HCT116 (cell line): ENCODE measurements at regions not wholly inside any gene's neighbourhood (a gene's known extent, or its start where the extent isn't known, plus 50 kb on each side); places are given as distances from the start of the nearest gene placed in this dataset.

Experiments
- ATAC-seq: fragments of 200-7000 bp; cut with Tn5 transposase; 2 replicates; pipeline ENCODE4 v1.9.1; 2020; ENCODE audit warnings: mild to moderate bottlenecking, moderate library complexity
- BruUV-seq: library from RNA; stranded (reverse); fragments of 400-500 nt; replicated peaks from 2 replicates; lab custom pipeline; 2021; lab: Mats Ljungman, UMichigan
- CTCF ChIA-PET: fragments of 300-600 bp; sonication (Branson Sonifier 250); formaldehyde crosslinking; loops from one replicate; lab custom pipeline; 2021; ENCODE audit warnings: antibody characterized with exemption; lab: Charles Lee
- POLR2A ChIA-PET: fragments of 300-600, 350-600 bp; sonication (Branson Sonifier 250); formaldehyde crosslinking; loops from one replicate; lab custom pipeline; 2021; ENCODE audit warnings: antibody characterized with exemption; lab: Charles Lee
- RAD21 ChIA-PET, 2 experiments: fragments of 300-600 bp; sonication (Branson Sonifier 250); formaldehyde crosslinking; loops; one replicate each; lab custom pipeline; 2023; ENCODE audit warnings: low total read pairs in 2 of 2; ENCODE audit not compliant: uncharacterized antibody in 2 of 2, unreplicated experiment in 2 of 2, low non-redundant PET in 1 of 2; lab: Charles Lee
- DNase-seq: peaks from one replicate; pipeline ENCODE4 v3.0.0-alpha.2; 2010; ENCODE audit warnings: low read depth, low spot score
- H2AFZ ChIP-seq: fragments of 200-600 bp; shearing (Covaris generic), sonication (generic); 2 replicates; pipeline ENCODE4 v1.6.1; 2017; ENCODE audit warnings: low read depth, mixed run types, mixed read lengths, antibody characterized with exemption, low read length; ENCODE audit not compliant: poor library complexity, severe bottlenecking
- H3K27ac ChIP-seq: 2 replicates; pipeline ENCODE4 v1.5.1; 2012; ENCODE audit warnings: low read depth, low read length
- H3K27me3 ChIP-seq: fragments of 200-600 bp; sonication (generic); 2 replicates; pipeline ENCODE4 v1.6.1; 2016; ENCODE audit warnings: mixed run types, low read length, mixed read lengths; ENCODE audit not compliant: insufficient read depth
- H3K36me3 ChIP-seq, 2 experiments: fragments of 200-500 bp in 1 of 2; fragments of 200-600 bp in 1 of 2; sonication (Bioruptor generic) in 1 of 2; sonication (generic) in 1 of 2; 2 replicates each; pipeline versions ENCODE4 v1.5.1 to v1.6.1; 2014 to 2016; ENCODE audit warnings: low read length in 2 of 2, inconsistent platforms in 1 of 2, mixed read lengths in 1 of 2, mixed run types in 1 of 2; ENCODE audit not compliant: insufficient read depth in 2 of 2, control insufficient read depth in 1 of 2
- H3K4me1 ChIP-seq, 2 experiments: fragments of 200-600 bp in 1 of 2; sonication (generic) in 1 of 2; 2 replicates each; pipeline versions ENCODE4 v1.5.1 to v1.6.1; 2012 to 2017; ENCODE audit warnings: low read length in 2 of 2, inconsistent platforms in 1 of 2, mild to moderate bottlenecking in 1 of 2, mixed read lengths in 1 of 2, mixed run types in 1 of 2, moderate library complexity in 1 of 2; ENCODE audit not compliant: insufficient read depth in 2 of 2, control insufficient read depth in 1 of 2
- H3K4me2 ChIP-seq: fragments of 200-600 bp; sonication (generic); 2 replicates; pipeline ENCODE4 v1.6.1; 2017; ENCODE audit warnings: mixed run types, low read length, mixed read lengths
- H3K4me3 ChIP-seq, 2 experiments: fragments of 200-600 bp in 1 of 2; sonication (generic) in 1 of 2; replicated peaks in 1 of 2; 2 replicates each; pipeline ENCODE4 v1.5.1; 2011 to 2016; ENCODE audit warnings: low read length in 2 of 2, control low read depth in 1 of 2, low read depth in 1 of 2, mild to moderate bottlenecking in 1 of 2, mixed read lengths in 1 of 2, mixed run types in 1 of 2
- H3K79me2 ChIP-seq: fragments of 200-600 bp; sonication (generic); 2 replicates; pipeline ENCODE4 v1.6.1; 2017; ENCODE audit warnings: mild to moderate bottlenecking, mixed run types, low read length, moderate library complexity, mixed read lengths; ENCODE audit not compliant: insufficient read depth
- H3K9ac ChIP-seq: fragments of 200-600 bp; sonication (generic); 2 replicates; pipeline ENCODE4 v1.6.1; 2016; ENCODE audit warnings: low read length, mixed read lengths
- H3K9me2 ChIP-seq: fragments of 200-600 bp; sonication (generic), shearing (Covaris generic); 2 replicates; pipeline ENCODE4 v1.6.1; 2017; ENCODE audit warnings: mixed run types, mild to moderate bottlenecking, moderate library complexity; ENCODE audit not compliant: insufficient read depth
- H3K9me3 ChIP-seq, 2 experiments: fragments of 200-500 bp in 1 of 2; fragments of 200-600 bp in 1 of 2; sonication (Bioruptor generic) in 1 of 2; sonication (generic) in 1 of 2; 2 replicates each; pipeline ENCODE4 v1.6.1; 2014 to 2017; ENCODE audit warnings: low read length in 2 of 2, mixed read lengths in 2 of 2, inconsistent platforms in 1 of 2, low read depth in 1 of 2, mild to moderate bottlenecking in 1 of 2, mixed run types in 1 of 2, moderate library complexity in 1 of 2; ENCODE audit not compliant: control insufficient read depth in 1 of 2, insufficient read depth in 1 of 2
- H4K20me1 ChIP-seq: fragments of 200-600 bp; sonication (generic), shearing (Covaris generic); 2 replicates; pipeline ENCODE4 v1.6.1; 2017; ENCODE audit warnings: mixed run types, mild to moderate bottlenecking, moderate library complexity; ENCODE audit not compliant: insufficient read depth
- EZH2 ChIP-seq: fragments of 200-600 bp; sonication (generic); IDR thresholded peaks from 2 replicates; pipeline ENCODE4 v1.6.1; 2017; ENCODE audit warnings: antibody characterized with exemption, mixed run types
- JUND ChIP-seq: IDR thresholded peaks from 2 replicates; pipeline ENCODE4 v1.6.1; 2012
- MAX ChIP-seq: IDR thresholded peaks from 2 replicates; pipeline ENCODE4 v1.6.1; 2012
- RAD21 ChIP-seq: IDR thresholded peaks from 2 replicates; pipeline ENCODE4 v1.6.1; 2012; ENCODE audit warnings: low read depth, mild to moderate bottlenecking
- REST ChIP-seq: IDR thresholded peaks from 2 replicates; pipeline ENCODE4 v1.6.1; 2012; ENCODE audit warnings: low read depth
- SIN3A ChIP-seq: IDR thresholded peaks from 2 replicates; pipeline ENCODE4 v1.6.1; 2012; ENCODE audit warnings: low read depth
- SRF ChIP-seq: IDR thresholded peaks from 2 replicates; pipeline ENCODE4 v1.6.1; 2012; ENCODE audit warnings: low read depth
- TCF7L2 ChIP-seq: IDR thresholded peaks from 2 replicates; pipeline ENCODE4 v1.7.0; 2011; ENCODE audit warnings: borderline replicate concordance, inconsistent platforms; ENCODE audit not compliant: insufficient read depth, insufficient read length; ENCODE audit errors: extremely low read depth
- YY1 ChIP-seq: IDR thresholded peaks from 2 replicates; pipeline ENCODE4 v1.6.1; 2011; ENCODE audit warnings: low read length, low read depth, moderate library complexity, mild to moderate bottlenecking; ENCODE audit not compliant: insufficient replicate concordance; ENCODE audit errors: extremely low read depth
- ZBTB33 ChIP-seq: IDR thresholded peaks from 2 replicates; pipeline ENCODE4 v1.6.1; 2011; ENCODE audit warnings: mild to moderate bottlenecking, low read length, moderate library complexity; ENCODE audit not compliant: insufficient replicate concordance; ENCODE audit errors: extremely low read depth
- intact Hi-C: fragments of 100-400 bp; cut with micrococcal nuclease; formaldehyde crosslinking; loops from 2 replicates; pipeline ENCODE4 v1.10.0; 2022

GRCh38 chr7:35437619-35438275 is 183.8 kb upstream of the TBX20 start:
- Histone ChIP-seq H3K27me3 (no peaks in the 10 kb centered on the region), H3K36me3 (no peaks in the 10 kb centered on the region), H2AFZ (no peak overlapping the region), H3K9me2 (no peaks in the 10 kb centered on the region), H3K79me2 (no peaks in the 10 kb centered on the region), H3K9me3 (no peaks in the 10 kb centered on the region), H3K4me1 (no peaks in the 10 kb centered on the region), H4K20me1 (no peaks in the 10 kb centered on the region), H3K27ac (no peak overlapping the region), H3K4me3 (no peak overlapping the region), H3K9ac (no peak overlapping the region), H3K4me2 (no peak overlapping the region)
- intact Hi-C loops: loop anchor here (10.0 kb wide), 1 partner anchor 253 kb away; no protein-coding TSS in a partner anchor
- no peak for ATAC-seq
- RAD21 ChIA-PET: no interaction called here
- DNase-seq: no peak
- CTCF ChIA-PET: interaction anchor here (1.1 kb wide), 1 partner anchor 12 kb away, joined by 3 read pairs; no protein-coding TSS in a partner anchor
- POLR2A ChIA-PET: no interaction called here
- TF ChIP-seq JUND: no peak
- no peak for TF ChIP-seq TCF7L2
- TF ChIP-seq SRF: no peak
- no peak for TF ChIP-seq EZH2
- TF ChIP-seq REST: no peak
- no peak for TF ChIP-seq MAX
- no peak for TF ChIP-seq ZBTB33
- no peak for TF ChIP-seq SIN3A
- no peak for TF ChIP-seq YY1
- TF ChIP-seq RAD21: no peak
- BruUV-seq: no TSS peak
